Fibroblast of the aortic adventitia (primary cell): ENCODE measurements at regions not wholly inside any gene's neighbourhood (a gene's known extent, or its start where the extent isn't known, plus 50 kb on each side); places are given as distances from the start of the nearest gene placed in this dataset.
A peak's percentile ranks its signal among the peaks of the same experiment; 100 is the strongest.

Experiments used
- DNase-seq: peaks from one replicate; pipeline ENCODE4 v3.0.0-alpha.2; 2010; ENCODE audit warnings: low read depth
- H3K4me3 ChIP-seq: 2 replicates; pipeline ENCODE4 v1.5.1; 2011; ENCODE audit warnings: low read depth, mild to moderate bottlenecking, control low read depth, low read length, moderate library complexity
- TF ChIP-seq, protein P1 (sequence below): IDR thresholded peaks from 2 replicates; pipeline ENCODE4 v1.5.1; 2011; ENCODE audit warnings: mild to moderate bottlenecking, low read length, control low read depth, inconsistent platforms; ENCODE audit not compliant: insufficient read depth

GRCh38 chr13:97720896-97721295 is 232.6 kb upstream of the IPO5 start:
- TF ChIP-seq, protein P1, sequence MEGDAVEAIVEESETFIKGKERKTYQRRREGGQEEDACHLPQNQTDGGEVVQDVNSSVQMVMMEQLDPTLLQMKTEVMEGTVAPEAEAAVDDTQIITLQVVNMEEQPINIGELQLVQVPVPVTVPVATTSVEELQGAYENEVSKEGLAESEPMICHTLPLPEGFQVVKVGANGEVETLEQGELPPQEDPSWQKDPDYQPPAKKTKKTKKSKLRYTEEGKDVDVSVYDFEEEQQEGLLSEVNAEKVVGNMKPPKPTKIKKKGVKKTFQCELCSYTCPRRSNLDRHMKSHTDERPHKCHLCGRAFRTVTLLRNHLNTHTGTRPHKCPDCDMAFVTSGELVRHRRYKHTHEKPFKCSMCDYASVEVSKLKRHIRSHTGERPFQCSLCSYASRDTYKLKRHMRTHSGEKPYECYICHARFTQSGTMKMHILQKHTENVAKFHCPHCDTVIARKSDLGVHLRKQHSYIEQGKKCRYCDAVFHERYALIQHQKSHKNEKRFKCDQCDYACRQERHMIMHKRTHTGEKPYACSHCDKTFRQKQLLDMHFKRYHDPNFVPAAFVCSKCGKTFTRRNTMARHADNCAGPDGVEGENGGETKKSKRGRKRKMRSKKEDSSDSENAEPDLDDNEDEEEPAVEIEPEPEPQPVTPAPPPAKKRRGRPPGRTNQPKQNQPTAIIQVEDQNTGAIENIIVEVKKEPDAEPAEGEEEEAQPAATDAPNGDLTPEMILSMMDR, result no peak
- H3K4me3 ChIP-seq, result no peak overlapping the region
- no peak for DNase-seq

DNA sequence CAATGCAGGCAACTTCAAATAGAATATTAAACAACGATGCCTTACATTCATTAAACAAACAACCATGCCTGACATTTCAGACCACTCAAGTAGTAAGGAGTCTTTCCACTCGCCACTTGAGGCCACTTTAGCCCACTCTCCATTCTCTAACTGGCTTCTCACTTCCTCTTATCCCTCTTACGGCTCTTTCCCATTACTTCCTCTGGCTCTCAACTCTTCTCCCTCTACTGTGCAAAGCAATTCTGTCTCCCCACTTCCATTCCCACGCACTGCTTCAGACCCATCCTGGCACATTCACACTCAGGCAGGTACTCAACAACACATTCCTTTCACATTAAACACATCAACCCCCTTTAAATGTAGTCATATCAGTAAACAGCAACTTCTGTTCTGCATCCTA is 229.8 kb upstream of the IPO5 start:
- TF ChIP-seq, protein P1, result no peak
- DNase-seq, result no peak
- H3K4me3 ChIP-seq, result no peak overlapping the region

- H3K4me3 ChIP-seq, result no peak overlapping the region
- TF ChIP-seq, protein P1, result no peak
- no peak for DNase-seq
Measured at GRCh38 chr13:97724450-97724849, 229.0 kb upstream of the IPO5 start.

DNA sequence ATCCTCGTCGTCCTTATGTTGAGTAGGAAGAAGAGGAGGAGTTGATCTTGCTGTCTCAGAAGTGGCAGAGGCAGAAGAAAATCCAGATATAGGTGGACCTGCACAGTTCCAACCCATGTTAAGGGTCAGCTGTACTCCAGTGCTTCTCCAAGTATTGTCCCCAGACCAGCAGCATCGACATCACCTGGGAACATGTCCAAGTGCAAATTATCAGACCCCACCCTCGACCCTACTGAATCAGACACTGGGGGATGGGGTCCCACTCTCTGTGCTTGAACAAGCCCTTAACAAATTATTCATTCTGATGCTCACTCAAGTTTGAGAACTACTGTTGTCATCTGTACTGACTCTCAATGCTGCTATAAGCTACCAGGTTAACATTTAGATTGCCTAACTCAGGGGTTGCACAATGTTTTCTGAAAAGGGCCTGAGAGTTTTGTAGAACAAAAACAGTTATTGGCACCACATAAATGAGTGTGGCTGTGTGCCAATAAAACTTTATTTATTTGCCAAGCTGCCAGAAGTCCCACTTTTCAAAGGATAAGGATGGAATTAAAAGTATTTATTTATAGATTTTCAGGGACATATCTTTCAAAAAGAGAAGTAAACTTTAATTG is 226.7 kb upstream of the IPO5 start:
- TF ChIP-seq, protein P1, result no peak
- H3K4me3 ChIP-seq, result no peak overlapping the region
- DNase-seq, result peak; percentile 33

GRCh38 chr13:97727991-97728390 is 225.5 kb upstream of the IPO5 start:
- DNase-seq, result no peak
- TF ChIP-seq, protein P1, result no peak

DNA sequence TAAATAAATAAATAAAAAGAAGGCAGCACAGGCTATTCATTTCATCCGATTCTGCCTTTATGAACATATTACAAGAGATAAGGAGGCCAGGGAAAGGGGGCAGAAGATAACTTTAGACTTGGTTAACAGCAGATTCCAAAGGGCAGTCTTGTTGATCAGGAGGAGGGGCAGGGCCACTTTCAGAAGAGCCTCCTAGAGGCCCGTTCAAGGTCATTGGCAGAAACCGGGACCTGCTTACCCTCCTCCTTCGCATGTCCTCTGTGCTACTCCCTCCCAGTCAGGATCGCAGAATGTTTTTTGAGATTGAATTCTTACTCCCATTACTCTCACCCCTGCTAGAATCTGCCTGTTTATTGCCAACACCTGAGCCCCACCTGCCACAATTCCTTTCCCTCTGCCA is 217.0 kb upstream of the IPO5 start:
- TF ChIP-seq, protein P1, result no peak
- H3K4me3 ChIP-seq, result no peak overlapping the region
- DNase-seq, result no peak

More at GRCh38 chr13:97727991-97728390, 225.5 kb upstream of the IPO5 start:
- no peak overlapping the region for H3K4me3 ChIP-seq

GRCh38 chr13:97742084-97742483 is 211.4 kb upstream of the IPO5 start:
- no peak for DNase-seq
- TF ChIP-seq, protein P1, result no peak
- H3K4me3 ChIP-seq, result no peak overlapping the region
